HG03066 (cell line): ENCODE measurements at regions not wholly inside any gene's neighbourhood (a gene's known extent, or its start where the extent isn't known, plus 50 kb on each side); places are given as distances from the start of the nearest gene placed in this dataset.
"Not testable (repeated sequence)": the region's sequence is repeated elsewhere in the genome, so short reads cannot be mapped to it uniquely, and the experiment has no call there.

ENCODE experiments used
- ATAC-seq: cut with Tn5 transposase; IDR thresholded peaks from one replicate; pipeline ENCODE4 v1.9.1; 2021; ENCODE audit warnings: low read depth; ENCODE audit not compliant: unreplicated experiment

- ATAC-seq = peak; percentile 78
Measured at GRCh38 chr4:101730291-101731117, 60.0 kb upstream of the BANK1 start.

- no peak for ATAC-seq
Measured at GRCh38 chr4:101727238-101727637, 63.3 kb upstream of the BANK1 start.

GRCh38 chr4:101724093-101724492, 66.4 kb upstream of the BANK1 start:
- ATAC-seq = no peak

GRCh38 chr4:101718810-101719209, 71.7 kb upstream of the BANK1 start:
- ATAC-seq = no peak

GRCh38 chr4:101711590-101712260, 78.8 kb upstream of the BANK1 start:
- no peak for ATAC-seq

GRCh38 chr4:101710806-101711205, 79.7 kb upstream of the BANK1 start:
- ATAC-seq = no peak

- no peak for ATAC-seq
Measured at GRCh38 chr4:101708293-101709039, 82.1 kb upstream of the BANK1 start.

GRCh38 chr4:101707596-101707995, 82.9 kb upstream of the BANK1 start:
- ATAC-seq = no peak

GRCh38 chr4:101706535-101707057, 83.9 kb upstream of the BANK1 start:
- ATAC-seq = no peak

- no peak for ATAC-seq
Measured at GRCh38 chr4:101701551-101701950, 89.0 kb upstream of the BANK1 start.

- ATAC-seq = no peak
Measured at GRCh38 chr4:101699441-101700124, 90.9 kb upstream of the BANK1 start.

- no peak for ATAC-seq
Measured at GRCh38 chr4:101697266-101697665, 93.3 kb upstream of the BANK1 start.

- ATAC-seq = no peak
Measured at GRCh38 chr4:101696276-101697010, 94.1 kb upstream of the BANK1 start.

- ATAC-seq = no peak
Measured at GRCh38 chr4:101695176-101695575, 95.4 kb upstream of the BANK1 start.

- ATAC-seq = not testable (repeated sequence)
Measured at GRCh38 chr4:101694403-101694802, 96.1 kb upstream of the BANK1 start.

- peak; percentile 76 for ATAC-seq
Measured at GRCh38 chr4:101693842-101694398, 96.6 kb upstream of the BANK1 start.

GRCh38 chr4:101689220-101689619, 101.3 kb upstream of the BANK1 start:
- ATAC-seq = no peak

GRCh38 chr4:101685126-101685525, 105.4 kb upstream of the BANK1 start:
- no peak for ATAC-seq

- no peak for ATAC-seq
Measured at GRCh38 chr4:101682946-101683345, 107.6 kb upstream of the BANK1 start.

- ATAC-seq = no peak
Measured at GRCh38 chr4:101678180-101678579, 112.3 kb upstream of the BANK1 start.
